ENCODE measurements at regions not wholly inside any gene's neighbourhood (a gene's known extent, or its start where the extent isn't known, plus 50 kb on each side); places are given as distances from the start of the nearest gene placed in this dataset.
A peak's percentile ranks its signal among the peaks of the same experiment; 100 is the strongest.

DNA sequence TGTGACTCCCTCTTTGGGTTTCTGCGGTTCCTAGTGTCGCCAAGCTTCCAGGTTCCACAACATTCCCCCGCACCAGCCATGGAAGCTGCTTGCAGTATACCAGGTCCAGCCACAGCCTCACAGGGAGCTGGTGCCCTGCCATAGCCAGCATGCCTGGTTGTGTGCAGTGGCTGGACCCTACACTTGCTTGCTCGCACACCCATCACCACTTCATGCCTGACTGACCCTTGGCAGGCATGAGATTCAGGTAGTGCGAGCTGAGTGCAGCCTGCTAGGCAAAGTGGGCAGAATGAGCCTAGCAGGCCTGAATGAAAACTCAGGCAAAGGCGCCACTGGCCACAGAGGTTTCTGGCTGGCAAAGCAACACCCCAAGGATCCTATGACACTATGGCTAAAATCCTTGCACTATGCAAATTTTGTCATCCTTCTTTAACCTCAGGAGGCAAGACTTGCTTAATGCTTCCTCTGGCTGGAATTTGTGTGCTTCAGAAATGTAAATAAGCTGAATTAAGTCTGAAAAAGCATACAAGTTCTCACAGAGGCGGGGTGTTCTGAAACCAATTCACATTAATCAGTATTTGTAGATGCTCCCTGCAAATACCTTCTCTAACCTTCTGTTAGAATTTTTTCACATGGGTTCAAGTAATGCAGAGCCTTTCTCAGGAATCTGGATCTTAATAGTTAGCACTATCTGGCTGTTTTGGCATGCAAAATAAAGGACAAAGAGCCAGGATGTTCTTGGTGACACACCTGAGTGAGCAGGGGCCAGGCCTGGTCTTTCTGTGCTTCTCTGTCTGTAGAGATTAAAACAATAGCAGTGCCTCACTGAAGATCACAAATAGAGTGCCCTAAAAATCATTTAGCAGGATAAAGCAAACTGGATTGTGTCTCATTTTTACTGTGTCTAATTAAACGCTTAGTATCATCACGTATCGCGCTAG, 256.9 kb downstream of the GPATCH2 start:
- TF ChIP-seq POLR2AphosphoS5 (IDR thresholded peaks at IDR 0.05), result no peak
- TF ChIP-seq CTCF (IDR thresholded peaks at IDR 0.05), result no peak
- no peak for TF ChIP-seq POLR2A (IDR thresholded peaks at IDR 0.05)
- TF ChIP-seq EP300 (IDR thresholded peaks at IDR 0.05), result no peak
- no peak overlapping the region for H3K4me3 ChIP-seq
- 89 to 92% methylated on average over 10 to 11 of the region's 11 CpGs for WGBS, 2 donors

GRCh38 chr1:217372049-217372970, 258.6 kb downstream of the GPATCH2 start:
- Histone ChIP-seq H3K4me3 (no peak overlapping the region), H3K27me3 (no peaks in the 10 kb centered on the region), H3K27ac (no peak overlapping the region), H3K4me1 (no peaks in the 10 kb centered on the region), H3K9me3 (peaks cover 0 to 13% (median 1%) of the 10 kb centered on the region in 4 donors), H3K36me3 (no peaks in the 10 kb centered on the region)
- ATAC-seq (ENCODE audit: low FRiP score in 2 of 2) (no peak), DNase-seq (peak in 1 of 2 donors; percentile 48)
- WGBS, 2 donors, result 71 to 88% methylated on average over 2 to 7 of the region's 7 CpGs
- no peak for TF ChIP-seq CTCF (IDR thresholded peaks at IDR 0.05)
- no peak for TF ChIP-seq POLR2AphosphoS5 (IDR thresholded peaks at IDR 0.05)
- no peak for TF ChIP-seq POLR2A (IDR thresholded peaks at IDR 0.05)
- TF ChIP-seq EP300 (IDR thresholded peaks at IDR 0.05), result no peak

More for the DNA sequence above, 256.9 kb downstream of the GPATCH2 start:
- Histone ChIP-seq H3K9me3 (peaks cover 0 to 16% (median 5%) of the 10 kb centered on the region in 4 donors), H3K4me1 (no peaks in the 10 kb centered on the region), H3K27ac (no peak overlapping the region), H3K36me3 (no peaks in the 10 kb centered on the region), H3K27me3 (no peaks in the 10 kb centered on the region)
- ATAC-seq (ENCODE audit: low FRiP score in 2 of 2) (no peak), DNase-seq (no peak)

DNA sequence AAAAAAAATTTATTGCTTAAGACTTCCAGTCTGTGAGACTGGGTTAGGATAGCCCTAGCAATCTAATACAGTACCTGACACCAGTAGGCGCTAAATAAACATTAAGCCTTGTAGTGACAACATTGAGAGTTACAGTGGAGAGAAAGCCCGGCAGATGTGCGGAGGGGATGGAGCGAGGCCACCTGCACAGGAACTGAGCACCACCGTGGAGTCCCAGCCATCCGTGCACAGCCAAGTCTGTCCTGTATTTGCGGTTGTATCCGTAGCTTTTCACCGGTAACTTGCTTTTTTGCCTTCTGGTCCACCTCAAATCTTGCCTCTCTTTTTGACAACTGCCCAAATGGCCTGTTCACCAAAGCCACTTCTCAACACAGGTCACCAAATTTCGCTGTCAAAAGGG, 260.1 kb downstream of the GPATCH2 start:
- Histone ChIP-seq H3K4me3 (no peak overlapping the region), H3K27ac (no peak overlapping the region), H3K4me1 (no peaks in the 10 kb centered on the region), H3K36me3 (no peaks in the 10 kb centered on the region), H3K27me3 (no peaks in the 10 kb centered on the region), H3K9me3 (peaks cover 0 to 13% (median 1%) of the 10 kb centered on the region in 4 donors)
- DNase-seq (peak in 1 of 2 donors; percentile 5), ATAC-seq (ENCODE audit: low FRiP score in 2 of 2) (no peak)
- TF ChIP-seq POLR2AphosphoS5 (IDR thresholded peaks at IDR 0.05) (no peak), CTCF (IDR thresholded peaks at IDR 0.05) (no peak), EP300 (IDR thresholded peaks at IDR 0.05) (no peak), POLR2A (IDR thresholded peaks at IDR 0.05) (no peak)
- WGBS, 2 donors, result 87 to 95% methylated on average over 10 of the region's 10 CpGs

GRCh38 chr1:217369996-217370551, 260.8 kb downstream of the GPATCH2 start:
- 79 to 82% methylated on average over 9 of the region's 9 CpGs for WGBS, 2 donors
- H3K36me3 ChIP-seq, result no peaks in the 10 kb centered on the region
- DNase-seq (no peak), ATAC-seq (ENCODE audit: low FRiP score in 2 of 2) (no peak)
- H3K4me1 ChIP-seq, result no peaks in the 10 kb centered on the region
- no peak for TF ChIP-seq EP300 (IDR thresholded peaks at IDR 0.05)
- no peak for TF ChIP-seq POLR2A (IDR thresholded peaks at IDR 0.05)
- no peak for TF ChIP-seq POLR2AphosphoS5 (IDR thresholded peaks at IDR 0.05)
- no peak for TF ChIP-seq CTCF (IDR thresholded peaks at IDR 0.05)
- H3K4me3 ChIP-seq, result no peak overlapping the region
- peaks cover 0 to 13% (median 1%) of the 10 kb centered on the region in 4 donors for H3K9me3 ChIP-seq
- H3K27me3 ChIP-seq, result no peaks in the 10 kb centered on the region
- H3K27ac ChIP-seq, result no peak overlapping the region
